GM23338 (cell line): ENCODE measurements at regions not wholly inside any gene's neighbourhood (a gene's known extent, or its start where the extent isn't known, plus 50 kb on each side); places are given as distances from the start of the nearest gene placed in this dataset.

Source experiments
- ATAC-seq: fragments of 200-7000 bp; cut with Tn5 transposase; 3 replicates; pipeline ENCODE4 v1.9.1; 2020
- DNase-seq: peaks from one replicate; pipeline ENCODE4 v3.0.0-alpha.2; 2015; ENCODE audit warnings: low spot score
- H2AFZ ChIP-seq: fragments of 200-600 bp; sonication (generic); 2 replicates; pipeline ENCODE4 v1.8.0; 2016; ENCODE audit warnings: antibody characterized with exemption, mild to moderate bottlenecking, moderate library complexity
- H3F3A ChIP-seq: fragments of 200-600 bp; sonication (generic); replicated peaks from 2 replicates; pipeline ENCODE4 v1.8.0; 2017; ENCODE audit warnings: antibody characterized with exemption, mixed run types, low read depth
- H3K27ac ChIP-seq: fragments of 200-600 bp; sonication (generic); 2 replicates; pipeline ENCODE4 v1.6.1; 2016; ENCODE audit warnings: low read depth
- H3K27me3 ChIP-seq: fragments of 200-600 bp; sonication (generic); 2 replicates; pipeline ENCODE4 v1.8.0; 2016; ENCODE audit warnings: mild to moderate bottlenecking, mixed run types, moderate library complexity; ENCODE audit not compliant: insufficient read depth
- H3K36me3 ChIP-seq: fragments of 200-600 bp; sonication (generic); 2 replicates; pipeline ENCODE4 v1.8.0; 2016; ENCODE audit warnings: mild to moderate bottlenecking; ENCODE audit not compliant: insufficient read depth
- H3K4me1 ChIP-seq: fragments of 200-600 bp; sonication (generic); 2 replicates; pipeline ENCODE4 v1.8.0; 2016; ENCODE audit warnings: mild to moderate bottlenecking, moderate library complexity; ENCODE audit not compliant: insufficient read depth
- H3K4me2 ChIP-seq: fragments of 200-600 bp; sonication (generic); 2 replicates; pipeline ENCODE4 v1.7.1; 2017; ENCODE audit warnings: mixed run types
- H3K4me3 ChIP-seq: fragments of 200-600 bp; sonication (generic); 2 replicates; pipeline ENCODE4 v1.6.1; 2016; ENCODE audit warnings: mixed run types
- H3K79me2 ChIP-seq: fragments of 200-600 bp; sonication (generic); replicated peaks from 2 replicates; pipeline ENCODE4 v1.8.0; 2017; ENCODE audit warnings: mild to moderate bottlenecking; ENCODE audit not compliant: insufficient read depth
- H3K9me2 ChIP-seq: fragments of 200-600 bp; sonication (generic); 2 replicates; pipeline ENCODE4 v1.8.0; 2017; ENCODE audit not compliant: insufficient read depth
- H4K20me1 ChIP-seq: fragments of 200-600 bp; sonication (generic); replicated peaks from 2 replicates; pipeline ENCODE4 v1.8.0; 2017; ENCODE audit warnings: mild to moderate bottlenecking; ENCODE audit not compliant: insufficient read depth
- H3K27ac Mint-ChIP-seq: 2 replicates; pipeline ENCODE4 v1.8.0; 2020; ENCODE audit warnings: inconsistent platforms, mild to moderate bottlenecking, moderate library complexity, mixed read lengths
- H3K27me3 Mint-ChIP-seq: 3 replicates; pipeline ENCODE4 v1.8.0; 2022; ENCODE audit warnings: low read depth, mild to moderate bottlenecking, moderate library complexity, mixed read lengths, inconsistent platforms; ENCODE audit not compliant: insufficient read depth, poor library complexity
- H3K36me3 Mint-ChIP-seq: 3 replicates; pipeline ENCODE4 v1.8.0; 2021; ENCODE audit warnings: low read depth, mild to moderate bottlenecking, inconsistent platforms, moderate library complexity, mixed read lengths
- H3K4me1 Mint-ChIP-seq: 3 replicates; pipeline ENCODE4 v1.8.0; 2020; ENCODE audit warnings: mild to moderate bottlenecking, inconsistent platforms, mixed read lengths
- H3K4me3 Mint-ChIP-seq: 3 replicates; pipeline ENCODE4 v1.8.0; 2021; ENCODE audit warnings: moderate library complexity, mild to moderate bottlenecking, inconsistent platforms, mixed read lengths
- H3K9me3 Mint-ChIP-seq: 3 replicates; pipeline ENCODE4 v1.8.0; 2020; ENCODE audit warnings: moderate library complexity, mild to moderate bottlenecking, inconsistent platforms, mixed read lengths
- CREB1 ChIP-seq: fragments of 250-450 bp; sonication (Bioruptor Pico); IDR thresholded peaks from 2 replicates; pipeline ENCODE4 v1.5.0; 2020; ENCODE audit warnings: low read depth, mild to moderate bottlenecking, moderate library complexity
- CTCF ChIP-seq, 2 experiments: fragments of 200-600 bp in 1 of 2; sonication (generic) in 1 of 2; conservative IDR thresholded peaks; 2 replicates each; pipeline versions ENCODE4 v1.5.1 to v1.6.1; 2016 to 2017; ENCODE audit warnings: antibody characterized with exemption in 2 of 2, low read depth in 2 of 2, mild to moderate bottlenecking in 2 of 2, moderate library complexity in 1 of 2
- EZH2phosphoT487 ChIP-seq: fragments of 200-600 bp; sonication (generic); IDR thresholded peaks from one replicate; pipeline ENCODE4 v1.8.1; 2018; ENCODE audit warnings: antibody characterized with exemption; ENCODE audit not compliant: unreplicated experiment
- JUNB ChIP-seq: IDR thresholded peaks from one replicate; pipeline ENCODE4 v1.6.1; 2016; ENCODE audit warnings: antibody characterized with exemption; ENCODE audit not compliant: unreplicated experiment
- POLR2AphosphoS5 ChIP-seq: IDR thresholded peaks from 2 replicates; pipeline ENCODE4 v1.6.1; 2016; ENCODE audit warnings: antibody characterized with exemption, low read depth
- REST ChIP-seq: IDR thresholded peaks from one replicate; pipeline ENCODE4 v1.6.1; 2018; ENCODE audit warnings: antibody characterized with exemption; ENCODE audit not compliant: unreplicated experiment
- ZNF114 ChIP-seq: fragments of 250-450 bp; sonication (Bioruptor Pico); IDR thresholded peaks from 2 replicates; pipeline ENCODE4 v1.5.0; 2020; ENCODE audit warnings: mild to moderate bottlenecking, moderate library complexity
- ZNF331 ChIP-seq: fragments of 250-450 bp; sonication (Bioruptor Pico); IDR thresholded peaks from 2 replicates; pipeline ENCODE4 v1.5.0; 2020; ENCODE audit warnings: low read depth, mild to moderate bottlenecking, moderate library complexity
- ZNF462 ChIP-seq: fragments of 250-450 bp; sonication (Bioruptor Pico); IDR thresholded peaks from 2 replicates; pipeline ENCODE4 v1.5.0; 2020; ENCODE audit warnings: mild to moderate bottlenecking, moderate library complexity

GRCh38 chr3:73813291-73813690, 188.6 kb upstream of the PDZRN3 start (continued):
- TF ChIP-seq ZNF462 (no peak), JUNB (no peak), POLR2AphosphoS5 (no peak), EZH2phosphoT487 (no peak), REST (no peak)

GRCh38 chr3:73812054-73812453, 187.3 kb upstream of the PDZRN3 start:
- Mint-ChIP-seq H3K27me3 (peaks cover 4% of the 10 kb centered on the region), H3K27ac (no peak overlapping the region), H3K4me3 (no peak overlapping the region), H3K9me3 (no peaks in the 10 kb centered on the region), H3K4me1 (peaks cover 13% of the 10 kb centered on the region; the same call in 2 of the 3 replicates), H3K36me3 (no peaks in the 10 kb centered on the region)
- no peak overlapping the region for H2AFZ ChIP-seq
- H3F3A ChIP-seq, result no peaks in the 10 kb centered on the region
- DNase-seq (no peak), ATAC-seq (no peak)
- no peak overlapping the region for H3K4me2 ChIP-seq
- no peak overlapping the region for H3K4me3 ChIP-seq
- H3K4me1 ChIP-seq, result no peaks in the 10 kb centered on the region
- peaks cover 10% of the 10 kb centered on the region; the same call in 1 of the 2 replicates for H3K9me2 ChIP-seq
- no peaks in the 10 kb centered on the region for H3K79me2 ChIP-seq
- no peaks in the 10 kb centered on the region for H3K27me3 ChIP-seq
- no peaks in the 10 kb centered on the region for H4K20me1 ChIP-seq
- H3K27ac ChIP-seq, result no peak overlapping the region
- no peaks in the 10 kb centered on the region for H3K36me3 ChIP-seq
- TF ChIP-seq ZNF114 (CRISPR knock-in tag) (no peak), ZNF331 (CRISPR knock-in tag) (no peak), CTCF (conservative IDR thresholded peaks at IDR 0.05; ENCODE audit: low read depth in 2 of 2) (no peak), JUNB (no peak), CREB1 (no peak), POLR2AphosphoS5 (no peak)
